A549 (cell line): ENCODE measurements at regions not wholly inside any gene's neighbourhood (a gene's known extent, or its start where the extent isn't known, plus 50 kb on each side); places are given as distances from the start of the nearest gene placed in this dataset.

Experiments used
- CTCF ChIP-seq: fragments of >200 bp; sonication (Bioruptor Twin); formaldehyde crosslinking; IDR thresholded peaks from 3 replicates; pipeline ENCODE4 v1.5.1; 2016
- KDM5A ChIP-seq: fragments of 200-600 bp; sonication (generic); IDR thresholded peaks from 2 replicates; pipeline ENCODE4 v1.6.1; 2016; ENCODE audit warnings: antibody characterized with exemption, mild to moderate bottlenecking
- RFX5 ChIP-seq: fragments of 450-650 bp; IDR thresholded peaks from 2 replicates; pipeline ENCODE4 v1.7.1; 2014; ENCODE audit warnings: antibody characterized with exemption, mild to moderate bottlenecking, moderate library complexity
- USF2 ChIP-seq: fragments of 450-650 bp; IDR thresholded peaks from 2 replicates; pipeline ENCODE4 v1.6.1; 2014; ENCODE audit warnings: antibody characterized with exemption
- ZC3H11A ChIP-seq: fragments of 450-650 bp; IDR thresholded peaks from 2 replicates; pipeline ENCODE4 v1.6.1; 2014; ENCODE audit warnings: antibody characterized with exemption, mild to moderate bottlenecking

GRCh38 chr12:91874086-91874865 is 271.4 kb downstream of the BTG1 start:
- no peak for TF ChIP-seq ZC3H11A
- TF ChIP-seq CTCF, result no peak
- TF ChIP-seq USF2, result no peak
- no peak for TF ChIP-seq KDM5A
- TF ChIP-seq RFX5, result no peak
